ENCODE measurements at regions not wholly inside any gene's neighbourhood (a gene's known extent, or its start where the extent isn't known, plus 50 kb on each side); places are given as distances from the start of the nearest gene placed in this dataset.
"Not testable (repeated sequence)": the region's sequence is repeated elsewhere in the genome, so short reads cannot be mapped to it uniquely, and the experiment has no call there.

DNA sequence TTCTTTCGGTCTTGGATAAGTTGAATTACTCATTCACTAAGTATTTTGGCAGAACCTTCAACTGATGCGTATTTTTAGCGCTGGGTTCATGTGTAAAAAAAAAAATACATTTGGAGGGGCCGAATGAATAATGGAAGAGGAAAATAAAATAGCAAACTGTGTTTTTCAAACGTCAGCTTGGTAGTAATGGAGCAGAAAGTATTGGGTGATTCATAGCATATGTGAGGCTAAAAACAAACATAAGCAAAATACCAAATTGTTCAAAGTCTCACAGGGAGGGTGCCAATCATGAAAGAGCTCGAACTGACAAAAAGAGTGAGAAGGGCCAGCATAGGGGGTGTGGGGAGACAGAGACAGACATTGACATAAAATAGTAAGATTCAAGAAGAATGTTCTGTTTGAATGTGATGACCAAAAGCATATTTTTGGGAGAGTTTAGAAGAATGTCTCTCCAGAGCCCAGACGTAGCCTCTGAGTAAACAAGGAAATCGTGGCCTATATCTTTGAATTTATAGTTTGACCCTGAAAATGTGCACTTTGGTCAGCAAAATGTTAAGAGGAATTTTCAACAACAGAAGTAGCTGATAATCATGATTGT, 174.9 kb upstream of the HMHB1 start:
- DNase-seq (ENCODE audit: extremely low read depth, low read depth), result no peak
- TF ChIP-seq, protein P1, sequence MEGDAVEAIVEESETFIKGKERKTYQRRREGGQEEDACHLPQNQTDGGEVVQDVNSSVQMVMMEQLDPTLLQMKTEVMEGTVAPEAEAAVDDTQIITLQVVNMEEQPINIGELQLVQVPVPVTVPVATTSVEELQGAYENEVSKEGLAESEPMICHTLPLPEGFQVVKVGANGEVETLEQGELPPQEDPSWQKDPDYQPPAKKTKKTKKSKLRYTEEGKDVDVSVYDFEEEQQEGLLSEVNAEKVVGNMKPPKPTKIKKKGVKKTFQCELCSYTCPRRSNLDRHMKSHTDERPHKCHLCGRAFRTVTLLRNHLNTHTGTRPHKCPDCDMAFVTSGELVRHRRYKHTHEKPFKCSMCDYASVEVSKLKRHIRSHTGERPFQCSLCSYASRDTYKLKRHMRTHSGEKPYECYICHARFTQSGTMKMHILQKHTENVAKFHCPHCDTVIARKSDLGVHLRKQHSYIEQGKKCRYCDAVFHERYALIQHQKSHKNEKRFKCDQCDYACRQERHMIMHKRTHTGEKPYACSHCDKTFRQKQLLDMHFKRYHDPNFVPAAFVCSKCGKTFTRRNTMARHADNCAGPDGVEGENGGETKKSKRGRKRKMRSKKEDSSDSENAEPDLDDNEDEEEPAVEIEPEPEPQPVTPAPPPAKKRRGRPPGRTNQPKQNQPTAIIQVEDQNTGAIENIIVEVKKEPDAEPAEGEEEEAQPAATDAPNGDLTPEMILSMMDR (IDR thresholded peaks at IDR 0.05; ENCODE audit: low read depth, low read length, missing control alignments), result no peak
- H3K4me3 ChIP-seq (replicated peaks; ENCODE audit: low read depth, low read length), result no peak overlapping the region

DNA sequence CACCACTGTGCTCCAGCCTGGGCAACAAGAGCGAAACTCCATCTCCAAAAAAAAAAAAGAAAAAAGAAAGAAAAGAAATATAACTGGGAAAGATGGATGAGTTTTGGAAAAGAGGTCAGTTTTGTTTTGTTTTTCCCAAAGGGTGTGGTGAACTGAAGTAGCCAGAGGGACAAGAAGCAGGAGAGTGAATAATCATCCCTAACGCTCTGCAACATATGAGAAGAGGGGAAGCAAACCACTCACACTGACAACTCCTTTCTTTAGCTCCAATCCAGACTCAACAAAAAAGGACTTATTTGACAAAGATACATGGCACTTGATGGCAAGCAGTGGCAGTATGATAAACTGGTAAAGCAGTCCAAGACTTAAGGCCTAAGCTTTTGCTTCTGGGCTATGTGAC, 176.1 kb upstream of the HMHB1 start:
- H3K4me3 ChIP-seq (replicated peaks; ENCODE audit: low read depth, low read length), result no peak overlapping the region
- TF ChIP-seq, protein P1 (IDR thresholded peaks at IDR 0.05; ENCODE audit: low read depth, low read length, missing control alignments), result no peak
- no peak for DNase-seq (ENCODE audit: extremely low read depth, low read depth)

DNA sequence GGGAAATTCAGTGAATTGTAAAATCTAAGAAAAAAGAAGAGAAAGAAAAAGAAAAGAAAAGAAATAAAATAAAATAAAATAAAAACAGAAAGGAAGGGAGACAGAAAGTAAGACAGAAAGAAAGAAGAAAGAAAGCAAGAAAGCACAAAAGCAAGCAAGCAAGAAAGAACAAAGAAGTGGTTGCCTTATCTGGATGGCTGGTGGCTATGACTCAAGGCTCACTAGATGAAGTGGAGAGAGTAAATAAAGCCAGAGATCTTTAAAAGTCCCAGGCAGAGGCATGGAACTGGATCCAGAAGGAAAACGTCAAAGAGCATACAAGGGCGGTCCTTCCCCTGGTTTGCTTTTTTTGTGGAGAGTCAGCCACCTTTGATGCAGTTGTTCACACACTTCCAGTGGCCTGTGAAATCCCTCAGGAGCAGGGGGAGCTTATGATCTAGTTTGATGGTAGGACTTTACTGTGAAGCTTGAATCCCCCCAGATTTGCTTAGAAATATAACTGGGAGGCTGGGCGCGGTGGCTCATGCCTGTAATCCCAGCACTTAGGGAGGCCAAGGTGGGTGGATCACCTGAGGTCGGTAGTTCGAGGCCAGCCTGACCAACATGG, 176.7 kb upstream of the HMHB1 start:
- TF ChIP-seq, protein P1 (IDR thresholded peaks at IDR 0.05; ENCODE audit: low read depth, low read length, missing control alignments), result no peak
- DNase-seq (ENCODE audit: extremely low read depth, low read depth), result no peak
- no peak overlapping the region for H3K4me3 ChIP-seq (replicated peaks; ENCODE audit: low read depth, low read length)

DNA sequence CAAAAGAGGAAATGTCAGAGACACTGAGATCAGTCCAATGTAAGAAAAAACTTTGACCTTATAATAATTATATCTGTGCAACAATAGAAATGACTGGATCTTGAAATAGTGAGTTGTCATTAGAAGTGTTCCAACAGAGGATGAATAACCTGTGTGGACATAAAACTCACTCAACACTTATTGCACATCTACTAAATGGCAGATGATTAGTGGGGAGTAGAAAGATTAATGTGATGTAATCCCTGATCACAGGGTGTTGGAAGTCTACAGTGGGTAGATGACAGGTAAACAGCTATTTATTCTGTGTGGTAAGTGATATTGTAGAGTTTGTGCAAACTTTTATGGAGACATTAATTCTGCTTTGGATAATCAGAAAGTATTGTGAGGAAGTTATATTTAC, 177.3 kb upstream of the HMHB1 start:
- DNase-seq (ENCODE audit: extremely low read depth, low read depth), result no peak
- TF ChIP-seq, protein P1 (IDR thresholded peaks at IDR 0.05; ENCODE audit: low read depth, low read length, missing control alignments), result no peak
- H3K4me3 ChIP-seq (replicated peaks; ENCODE audit: low read depth, low read length), result no peak overlapping the region

DNA sequence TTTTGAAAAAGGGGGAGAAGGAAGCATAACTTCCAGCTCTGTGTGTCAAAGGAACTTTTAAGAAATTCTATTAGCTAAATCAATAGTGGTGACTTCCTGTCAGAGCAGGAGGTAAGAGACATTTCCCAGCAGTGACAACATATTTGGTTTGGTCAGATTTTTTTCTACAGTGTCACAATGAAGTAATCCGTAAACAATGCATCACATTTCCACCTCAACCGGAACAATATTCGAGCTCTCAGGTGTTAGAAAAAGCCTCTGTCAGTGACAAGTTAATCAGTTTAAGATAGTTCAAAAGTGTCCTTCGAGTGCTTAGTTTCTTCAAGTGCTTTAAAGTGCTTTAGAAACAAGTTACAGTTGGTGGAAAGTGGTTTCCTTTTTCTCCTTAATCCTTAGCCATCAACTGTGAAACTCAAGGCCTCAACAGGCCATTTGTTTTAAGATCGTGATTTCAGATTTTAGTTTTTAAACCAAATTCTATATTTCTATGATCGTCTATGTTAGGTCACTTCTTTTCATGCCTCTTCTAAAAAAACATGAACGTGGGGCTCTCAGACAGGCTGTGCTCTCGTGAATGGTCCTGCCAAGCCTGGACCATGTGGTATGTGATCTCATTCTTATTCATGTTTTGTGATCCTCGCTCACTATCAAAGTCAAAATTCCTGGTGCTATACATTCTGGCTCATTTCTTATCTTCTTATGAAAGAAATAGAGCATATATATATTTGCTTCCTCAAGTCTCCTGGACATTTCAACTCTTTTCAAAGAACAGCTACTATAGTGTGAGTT, 181.9 kb upstream of the HMHB1 start:
- DNase-seq (ENCODE audit: extremely low read depth, low read depth), result no peak
- H3K4me3 ChIP-seq (replicated peaks; ENCODE audit: low read depth, low read length), result no peak overlapping the region
- TF ChIP-seq, protein P1 (IDR thresholded peaks at IDR 0.05; ENCODE audit: low read depth, low read length, missing control alignments), result no peak

DNA sequence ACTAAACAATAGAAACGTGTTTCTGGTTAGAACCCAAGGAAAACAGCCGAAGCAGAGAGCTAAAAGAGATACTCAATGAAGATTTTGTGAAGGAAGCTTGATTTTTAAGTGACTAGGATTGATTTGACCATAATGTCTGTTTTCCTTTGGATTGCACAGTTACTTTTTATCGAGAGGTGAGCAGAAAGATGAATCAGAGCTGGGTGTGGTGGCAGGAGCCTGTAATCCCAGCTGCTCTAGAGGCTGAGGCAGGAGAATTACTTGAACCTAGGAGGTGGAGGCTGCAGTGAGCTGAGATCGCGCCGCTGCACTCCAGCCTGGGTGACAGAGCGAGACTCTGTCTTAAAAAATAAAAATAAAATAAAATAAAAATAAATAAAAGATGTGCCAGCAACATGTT, 186.9 kb upstream of the HMHB1 start:
- not testable (repeated sequence) for DNase-seq (ENCODE audit: extremely low read depth, low read depth); H3K4me3 ChIP-seq (replicated peaks; ENCODE audit: low read depth, low read length)

DNA sequence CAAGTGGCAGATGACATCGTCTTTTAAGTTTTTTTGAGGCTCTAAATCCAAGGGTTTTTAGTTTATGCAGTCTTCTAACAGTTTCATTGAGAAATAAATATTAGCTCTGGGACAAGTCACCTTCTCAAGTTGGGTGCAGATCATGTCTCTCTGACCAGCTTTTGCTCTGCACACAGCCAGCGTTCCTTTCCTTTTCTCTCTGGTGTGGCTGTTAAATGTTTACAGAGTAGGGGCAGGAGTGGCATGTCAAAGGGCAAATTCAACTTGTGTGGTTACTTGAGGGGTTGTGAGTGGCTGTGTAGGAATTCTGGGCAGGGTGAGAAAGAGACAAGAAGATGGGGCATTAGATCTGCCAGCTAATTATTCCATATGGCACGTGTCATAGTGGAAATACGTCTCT, 187.5 kb upstream of the HMHB1 start:
- TF ChIP-seq, protein P1 (IDR thresholded peaks at IDR 0.05; ENCODE audit: low read depth, low read length, missing control alignments), result no peak
- no peak overlapping the region for H3K4me3 ChIP-seq (replicated peaks; ENCODE audit: low read depth, low read length)
- DNase-seq (ENCODE audit: extremely low read depth, low read depth), result no peak
